ENCODE measurements at regions not wholly inside any gene's neighbourhood (a gene's known extent, or its start where the extent isn't known, plus 50 kb on each side); places are given as distances from the start of the nearest gene placed in this dataset.

- no peaks in the 10 kb centered on the region for H3K4me1 ChIP-seq (ENCODE audit: low read length)
- DNase-seq = peak; percentile 72
- H3K9ac ChIP-seq (ENCODE audit: low read length) = no peak overlapping the region
- no peaks in the 10 kb centered on the region for H3F3A ChIP-seq (ENCODE audit: insufficient read depth, low read length)
- H2AFZ ChIP-seq (ENCODE audit: low read length) = peak overlapping the region; percentile 41; the same call in 1 of the 2 replicates
- H3K9me3 ChIP-seq (replicated peaks; ENCODE audit: insufficient read depth, low read length) = no peaks in the 10 kb centered on the region
- TF ChIP-seq EZH2 (optimal IDR thresholded peaks at IDR 0.05; ENCODE audit: low read depth, low read length) (no peak), EZH2phosphoT487 (IDR thresholded peaks at IDR 0.05; ENCODE audit: low read length) (no peak), CTCF (IDR thresholded peaks at IDR 0.05; ENCODE audit: low read length) (peak; percentile 75)
- no peaks in the 10 kb centered on the region for H3K27me3 ChIP-seq (replicated peaks; ENCODE audit: insufficient read depth, low read length)
- no peaks in the 10 kb centered on the region for H3K9me2 ChIP-seq (replicated peaks; ENCODE audit: insufficient read depth, low read length)
- 0 out of 2 replicates have a peak overlapping the region, but pooled peaks have one; percentile 19 for H3K4me2 ChIP-seq (ENCODE audit: low read depth, low read length)
- H4K20me1 ChIP-seq (ENCODE audit: insufficient read depth, low read length) = no peaks in the 10 kb centered on the region
- no peak overlapping the region for H3K4me3 ChIP-seq (ENCODE audit: low read length)
- no peaks in the 10 kb centered on the region for H3K36me3 ChIP-seq (replicated peaks; ENCODE audit: insufficient read depth, low read length)
- no peak overlapping the region for H3K27ac ChIP-seq (ENCODE audit: low read length)
- H3K79me2 ChIP-seq (ENCODE audit: low read length) = no peaks in the 10 kb centered on the region
Observed at GRCh38 chr15:88331291-88331690, 74.8 kb upstream of the NTRK3 start.

- Histone ChIP-seq H2AFZ (ENCODE audit: low read length) (no peak overlapping the region), H3F3A (ENCODE audit: insufficient read depth, low read length) (no peaks in the 10 kb centered on the region), H3K4me3 (ENCODE audit: low read length) (no peak overlapping the region), H4K20me1 (ENCODE audit: insufficient read depth, low read length) (no peaks in the 10 kb centered on the region), H3K9me2 (replicated peaks; ENCODE audit: insufficient read depth, low read length) (no peaks in the 10 kb centered on the region), H3K27ac (ENCODE audit: low read length) (no peak overlapping the region), H3K36me3 (replicated peaks; ENCODE audit: insufficient read depth, low read length) (no peaks in the 10 kb centered on the region), H3K4me2 (ENCODE audit: low read depth, low read length) (no peak overlapping the region), H3K4me1 (ENCODE audit: low read length) (no peaks in the 10 kb centered on the region), H3K79me2 (ENCODE audit: low read length) (no peaks in the 10 kb centered on the region), H3K9me3 (replicated peaks; ENCODE audit: insufficient read depth, low read length) (no peaks in the 10 kb centered on the region), H3K9ac (ENCODE audit: low read length) (no peak overlapping the region), H3K27me3 (replicated peaks; ENCODE audit: insufficient read depth, low read length) (no peaks in the 10 kb centered on the region)
- no peak for DNase-seq
- TF ChIP-seq EZH2phosphoT487 (IDR thresholded peaks at IDR 0.05; ENCODE audit: low read length) = no peak
Observed at GRCh38 chr15:88326924-88327323, 70.4 kb upstream of the NTRK3 start.

GRCh38 chr15:88324741-88325065 lies 68.2 kb upstream of the NTRK3 start:
- TF ChIP-seq CTCF (IDR thresholded peaks at IDR 0.05; ENCODE audit: low read length) = no peak

GRCh38 chr15:88323976-88324740 lies 67.6 kb upstream of the NTRK3 start:
- TF ChIP-seq CTCF (IDR thresholded peaks at IDR 0.05; ENCODE audit: low read length) = no peak
- no peak for TF ChIP-seq EZH2phosphoT487 (IDR thresholded peaks at IDR 0.05; ENCODE audit: low read length)
- no peak for TF ChIP-seq EZH2 (optimal IDR thresholded peaks at IDR 0.05; ENCODE audit: low read depth, low read length)
- Histone ChIP-seq H3K4me3 (ENCODE audit: low read length) (no peak overlapping the region), H3K27me3 (replicated peaks; ENCODE audit: insufficient read depth, low read length) (no peaks in the 10 kb centered on the region), H3K36me3 (replicated peaks; ENCODE audit: insufficient read depth, low read length) (no peaks in the 10 kb centered on the region), H3K27ac (ENCODE audit: low read length) (no peak overlapping the region), H3F3A (ENCODE audit: insufficient read depth, low read length) (no peaks in the 10 kb centered on the region), H4K20me1 (ENCODE audit: insufficient read depth, low read length) (no peaks in the 10 kb centered on the region), H2AFZ (ENCODE audit: low read length) (no peak overlapping the region), H3K9me3 (replicated peaks; ENCODE audit: insufficient read depth, low read length) (no peaks in the 10 kb centered on the region), H3K4me1 (ENCODE audit: low read length) (no peaks in the 10 kb centered on the region), H3K79me2 (ENCODE audit: low read length) (no peaks in the 10 kb centered on the region), H3K9ac (ENCODE audit: low read length) (no peak overlapping the region), H3K9me2 (replicated peaks; ENCODE audit: insufficient read depth, low read length) (no peaks in the 10 kb centered on the region), H3K4me2 (ENCODE audit: low read depth, low read length) (no peak overlapping the region)
- no peak for DNase-seq

More at GRCh38 chr15:88324741-88325065, 68.2 kb upstream of the NTRK3 start:
- Histone ChIP-seq H3K27ac (ENCODE audit: low read length) (no peak overlapping the region), H3K4me2 (ENCODE audit: low read depth, low read length) (no peak overlapping the region), H3K79me2 (ENCODE audit: low read length) (no peaks in the 10 kb centered on the region), H3F3A (ENCODE audit: insufficient read depth, low read length) (no peaks in the 10 kb centered on the region), H2AFZ (ENCODE audit: low read length) (no peak overlapping the region), H3K9me3 (replicated peaks; ENCODE audit: insufficient read depth, low read length) (no peaks in the 10 kb centered on the region), H3K4me3 (ENCODE audit: low read length) (no peak overlapping the region), H3K9me2 (replicated peaks; ENCODE audit: insufficient read depth, low read length) (no peaks in the 10 kb centered on the region), H4K20me1 (ENCODE audit: insufficient read depth, low read length) (no peaks in the 10 kb centered on the region), H3K9ac (ENCODE audit: low read length) (no peak overlapping the region), H3K4me1 (ENCODE audit: low read length) (no peaks in the 10 kb centered on the region), H3K36me3 (replicated peaks; ENCODE audit: insufficient read depth, low read length) (no peaks in the 10 kb centered on the region), H3K27me3 (replicated peaks; ENCODE audit: insufficient read depth, low read length) (no peaks in the 10 kb centered on the region)
- DNase-seq = no peak
